GM23338 (cell line): ENCODE measurements at regions not wholly inside any gene's neighbourhood (a gene's known extent, or its start where the extent isn't known, plus 50 kb on each side); places are given as distances from the start of the nearest gene placed in this dataset.

Source experiments
- CREB1 ChIP-seq: fragments of 250-450 bp; sonication (Bioruptor Pico); IDR thresholded peaks from 2 replicates; pipeline ENCODE4 v1.5.0; 2020; ENCODE audit warnings: low read depth, mild to moderate bottlenecking, moderate library complexity
- CTCF ChIP-seq, 2 experiments: fragments of 200-600 bp in 1 of 2; sonication (generic) in 1 of 2; conservative IDR thresholded peaks; 2 replicates each; pipeline versions ENCODE4 v1.5.1 to v1.6.1; 2016 to 2017; ENCODE audit warnings: antibody characterized with exemption in 2 of 2, low read depth in 2 of 2, mild to moderate bottlenecking in 2 of 2, moderate library complexity in 1 of 2
- ETS1 ChIP-seq: IDR thresholded peaks from 2 replicates; pipeline ENCODE4 v1.6.1; 2016; ENCODE audit warnings: antibody characterized with exemption
- EZH2 ChIP-seq: fragments of 200-600 bp; sonication (generic); IDR thresholded peaks from one replicate; pipeline ENCODE4 v1.8.0; 2017; ENCODE audit warnings: antibody characterized with exemption, mild to moderate bottlenecking, low read depth; ENCODE audit not compliant: unreplicated experiment
- EZH2phosphoT487 ChIP-seq: fragments of 200-600 bp; sonication (generic); IDR thresholded peaks from one replicate; pipeline ENCODE4 v1.8.1; 2018; ENCODE audit warnings: antibody characterized with exemption; ENCODE audit not compliant: unreplicated experiment
- JUNB ChIP-seq: IDR thresholded peaks from one replicate; pipeline ENCODE4 v1.6.1; 2016; ENCODE audit warnings: antibody characterized with exemption; ENCODE audit not compliant: unreplicated experiment
- POLR2AphosphoS5 ChIP-seq: IDR thresholded peaks from 2 replicates; pipeline ENCODE4 v1.6.1; 2016; ENCODE audit warnings: antibody characterized with exemption, low read depth
- REST ChIP-seq: IDR thresholded peaks from one replicate; pipeline ENCODE4 v1.6.1; 2018; ENCODE audit warnings: antibody characterized with exemption; ENCODE audit not compliant: unreplicated experiment
- TF ChIP-seq, protein P1 (sequence below): fragments of 250-450 bp; sonication (Bioruptor Pico); IDR thresholded peaks from 2 replicates; pipeline ENCODE4 v1.5.0; 2020; ENCODE audit warnings: mild to moderate bottlenecking, moderate library complexity

GRCh38 chr6:12395898-12396297 lies 105.7 kb downstream of the EDN1 start:
- TF ChIP-seq CTCF (conservative IDR thresholded peaks at IDR 0.05; ENCODE audit: low read depth in 2 of 2) (peak in 1 of 2 experiments; percentile 27; a peak in 2 of 4 replicates), POLR2AphosphoS5 (no peak), EZH2phosphoT487 (no peak), CREB1 (no peak), EZH2 (no peak), REST (no peak), JUNB (no peak), ETS1 (no peak)
- TF ChIP-seq, protein P1, sequence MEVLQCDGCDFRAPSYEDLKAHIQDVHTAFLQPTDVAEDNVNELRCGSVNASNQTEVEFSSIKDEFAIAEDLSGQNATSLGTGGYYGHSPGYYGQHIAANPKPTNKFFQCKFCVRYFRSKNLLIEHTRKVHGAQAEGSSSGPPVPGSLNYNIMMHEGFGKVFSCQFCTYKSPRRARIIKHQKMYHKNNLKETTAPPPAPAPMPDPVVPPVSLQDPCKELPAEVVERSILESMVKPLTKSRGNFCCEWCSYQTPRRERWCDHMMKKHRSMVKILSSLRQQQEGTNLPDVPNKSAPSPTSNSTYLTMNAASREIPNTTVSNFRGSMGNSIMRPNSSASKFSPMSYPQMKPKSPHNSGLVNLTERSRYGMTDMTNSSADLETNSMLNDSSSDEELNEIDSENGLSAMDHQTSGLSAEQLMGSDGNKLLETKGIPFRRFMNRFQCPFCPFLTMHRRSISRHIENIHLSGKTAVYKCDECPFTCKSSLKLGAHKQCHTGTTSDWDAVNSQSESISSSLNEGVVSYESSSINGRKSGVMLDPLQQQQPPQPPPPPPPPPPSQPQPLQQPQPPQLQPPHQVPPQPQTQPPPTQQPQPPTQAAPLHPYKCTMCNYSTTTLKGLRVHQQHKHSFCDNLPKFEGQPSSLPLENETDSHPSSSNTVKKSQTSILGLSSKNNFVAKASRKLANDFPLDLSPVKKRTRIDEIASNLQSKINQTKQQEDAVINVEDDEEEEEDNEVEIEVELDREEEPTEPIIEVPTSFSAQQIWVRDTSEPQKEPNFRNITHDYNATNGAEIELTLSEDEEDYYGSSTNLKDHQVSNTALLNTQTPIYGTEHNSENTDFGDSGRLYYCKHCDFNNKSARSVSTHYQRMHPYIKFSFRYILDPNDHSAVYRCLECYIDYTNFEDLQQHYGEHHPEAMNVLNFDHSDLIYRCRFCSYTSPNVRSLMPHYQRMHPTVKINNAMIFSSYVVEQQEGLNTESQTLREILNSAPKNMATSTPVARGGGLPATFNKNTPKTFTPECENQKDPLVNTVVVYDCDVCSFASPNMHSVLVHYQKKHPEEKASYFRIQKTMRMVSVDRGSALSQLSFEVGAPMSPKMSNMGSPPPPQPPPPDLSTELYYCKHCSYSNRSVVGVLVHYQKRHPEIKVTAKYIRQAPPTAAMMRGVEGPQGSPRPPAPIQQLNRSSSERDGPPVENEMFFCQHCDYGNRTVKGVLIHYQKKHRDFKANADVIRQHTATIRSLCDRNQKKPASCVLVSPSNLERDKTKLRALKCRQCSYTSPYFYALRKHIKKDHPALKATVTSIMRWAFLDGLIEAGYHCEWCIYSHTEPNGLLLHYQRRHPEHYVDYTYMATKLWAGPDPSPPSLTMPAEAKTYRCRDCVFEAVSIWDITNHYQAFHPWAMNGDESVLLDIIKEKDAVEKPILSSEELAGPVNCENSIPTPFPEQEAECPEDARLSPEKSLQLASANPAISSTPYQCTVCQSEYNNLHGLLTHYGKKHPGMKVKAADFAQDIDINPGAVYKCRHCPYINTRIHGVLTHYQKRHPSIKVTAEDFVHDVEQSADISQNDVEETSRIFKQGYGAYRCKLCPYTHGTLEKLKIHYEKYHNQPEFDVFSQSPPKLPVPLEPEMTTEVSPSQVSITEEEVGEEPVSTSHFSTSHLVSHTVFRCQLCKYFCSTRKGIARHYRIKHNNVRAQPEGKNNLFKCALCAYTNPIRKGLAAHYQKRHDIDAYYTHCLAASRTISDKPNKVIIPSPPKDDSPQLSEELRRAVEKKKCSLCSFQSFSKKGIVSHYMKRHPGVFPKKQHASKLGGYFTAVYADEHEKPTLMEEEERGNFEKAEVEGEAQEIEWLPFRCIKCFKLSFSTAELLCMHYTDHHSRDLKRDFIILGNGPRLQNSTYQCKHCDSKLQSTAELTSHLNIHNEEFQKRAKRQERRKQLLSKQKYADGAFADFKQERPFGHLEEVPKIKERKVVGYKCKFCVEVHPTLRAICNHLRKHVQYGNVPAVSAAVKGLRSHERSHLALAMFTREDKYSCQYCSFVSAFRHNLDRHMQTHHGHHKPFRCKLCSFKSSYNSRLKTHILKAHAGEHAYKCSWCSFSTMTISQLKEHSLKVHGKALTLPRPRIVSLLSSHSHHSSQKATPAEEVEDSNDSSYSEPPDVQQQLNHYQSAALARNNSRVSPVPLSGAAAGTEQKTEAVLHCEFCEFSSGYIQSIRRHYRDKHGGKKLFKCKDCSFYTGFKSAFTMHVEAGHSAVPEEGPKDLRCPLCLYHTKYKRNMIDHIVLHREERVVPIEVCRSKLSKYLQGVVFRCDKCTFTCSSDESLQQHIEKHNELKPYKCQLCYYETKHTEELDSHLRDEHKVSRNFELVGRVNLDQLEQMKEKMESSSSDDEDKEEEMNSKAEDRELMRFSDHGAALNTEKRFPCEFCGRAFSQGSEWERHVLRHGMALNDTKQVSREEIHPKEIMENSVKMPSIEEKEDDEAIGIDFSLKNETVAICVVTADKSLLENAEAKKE (CRISPR knock-in tag): no peak
